Omental fat pad (tissue), 3 donors: ENCODE measurements at regions not wholly inside any gene's neighbourhood (a gene's known extent, or its start where the extent isn't known, plus 50 kb on each side); places are given as distances from the start of the nearest gene placed in this dataset.
A peak's percentile ranks its signal among the peaks of the same experiment; 100 is the strongest.

Experiments
- ATAC-seq: fragments of 150-250 bp; one replicate; pipeline ENCODE4 v1.9.1; 2016; ENCODE audit warnings: mild to moderate bottlenecking, moderate library complexity; ENCODE audit not compliant: low FRiP score
- DNase-seq: peaks from one replicate; pipeline ENCODE4 v3.0.0-alpha.2; 2019; ENCODE audit warnings: low spot score
- TF ChIP-seq, protein P1 (sequence below), 3 donors: fragments of 450-650 bp; IDR thresholded peaks; one replicate each; pipeline ENCODE4 v1.5.1; 2016 to 2017; ENCODE audit warnings: antibody characterized with exemption in 3 of 3, mild to moderate bottlenecking in 3 of 3, moderate library complexity in 2 of 3

- TF ChIP-seq, protein P1, sequence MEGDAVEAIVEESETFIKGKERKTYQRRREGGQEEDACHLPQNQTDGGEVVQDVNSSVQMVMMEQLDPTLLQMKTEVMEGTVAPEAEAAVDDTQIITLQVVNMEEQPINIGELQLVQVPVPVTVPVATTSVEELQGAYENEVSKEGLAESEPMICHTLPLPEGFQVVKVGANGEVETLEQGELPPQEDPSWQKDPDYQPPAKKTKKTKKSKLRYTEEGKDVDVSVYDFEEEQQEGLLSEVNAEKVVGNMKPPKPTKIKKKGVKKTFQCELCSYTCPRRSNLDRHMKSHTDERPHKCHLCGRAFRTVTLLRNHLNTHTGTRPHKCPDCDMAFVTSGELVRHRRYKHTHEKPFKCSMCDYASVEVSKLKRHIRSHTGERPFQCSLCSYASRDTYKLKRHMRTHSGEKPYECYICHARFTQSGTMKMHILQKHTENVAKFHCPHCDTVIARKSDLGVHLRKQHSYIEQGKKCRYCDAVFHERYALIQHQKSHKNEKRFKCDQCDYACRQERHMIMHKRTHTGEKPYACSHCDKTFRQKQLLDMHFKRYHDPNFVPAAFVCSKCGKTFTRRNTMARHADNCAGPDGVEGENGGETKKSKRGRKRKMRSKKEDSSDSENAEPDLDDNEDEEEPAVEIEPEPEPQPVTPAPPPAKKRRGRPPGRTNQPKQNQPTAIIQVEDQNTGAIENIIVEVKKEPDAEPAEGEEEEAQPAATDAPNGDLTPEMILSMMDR (IDR thresholded peaks at IDR 0.05), result no peak
- DNase-seq, result no peak
- peak; percentile 76 for ATAC-seq
Observed at GRCh38 chr3:64908251-64908685, 220.5 kb upstream of the ADAMTS9 start.

DNA sequence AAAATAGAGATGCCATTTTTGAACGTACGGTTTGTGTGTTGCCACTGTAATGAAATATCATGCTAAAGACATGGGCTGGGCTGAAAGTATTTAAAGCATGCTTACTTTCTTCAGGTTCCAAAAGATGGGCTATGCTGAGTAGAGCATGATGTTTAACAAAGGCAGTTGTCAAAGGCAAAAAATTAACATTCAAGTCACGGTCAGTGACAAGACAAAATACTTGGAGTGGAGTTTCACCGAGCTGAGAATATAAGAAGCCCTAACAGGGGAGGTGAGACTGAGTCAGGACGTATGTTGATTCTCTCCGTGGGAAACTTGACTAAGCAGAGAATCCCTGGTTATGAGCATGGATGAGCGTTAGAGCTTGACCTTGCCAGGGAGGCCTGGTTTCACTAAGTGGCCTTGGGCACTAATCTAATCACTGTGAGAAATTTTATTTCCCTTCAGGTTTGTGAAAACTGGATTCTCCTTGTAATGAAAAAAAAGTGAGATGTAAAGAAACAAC lies 218.2 kb upstream of the ADAMTS9 start:
- DNase-seq (no peak), ATAC-seq (no peak)
- TF ChIP-seq, protein P1 (IDR thresholded peaks at IDR 0.05), result no peak

GRCh38 chr3:64903006-64903405 lies 215.2 kb upstream of the ADAMTS9 start:
- DNase-seq, result no peak
- TF ChIP-seq, protein P1 (IDR thresholded peaks at IDR 0.05), result no peak
- ATAC-seq, result no peak

DNA sequence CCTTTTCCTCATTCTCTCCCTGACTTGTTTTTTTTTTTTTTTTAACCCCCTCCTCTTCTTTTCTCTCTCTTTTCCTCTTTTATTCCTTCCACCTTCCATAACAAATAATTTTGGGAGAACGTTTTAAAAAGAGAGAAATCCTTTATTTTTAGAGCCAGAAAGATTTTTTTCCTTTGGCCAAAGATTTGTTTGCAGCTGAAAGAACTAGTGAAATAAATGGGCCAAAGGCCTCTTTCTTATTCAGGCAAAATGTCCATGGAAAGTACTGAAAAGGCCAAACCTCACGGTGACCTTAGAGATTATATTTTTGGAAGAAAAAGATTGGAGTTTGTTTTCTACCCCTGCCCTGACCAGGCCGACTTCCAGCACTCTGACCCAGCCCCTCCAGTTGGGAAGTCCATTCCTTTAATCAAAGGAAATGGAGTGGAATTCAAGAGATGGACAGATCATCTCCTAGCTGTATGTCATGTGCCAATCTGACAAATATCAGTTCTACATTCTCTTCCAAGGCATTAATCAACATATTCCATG lies 214.3 kb upstream of the ADAMTS9 start:
- TF ChIP-seq, protein P1 (IDR thresholded peaks at IDR 0.05), result no peak
- no peak for ATAC-seq
- DNase-seq, result no peak

GRCh38 chr3:64901522-64901885 lies 213.7 kb upstream of the ADAMTS9 start:
- no peak for DNase-seq
- TF ChIP-seq, protein P1 (IDR thresholded peaks at IDR 0.05), result no peak
- ATAC-seq, result no peak

GRCh38 chr3:64900617-64901521 lies 213.1 kb upstream of the ADAMTS9 start:
- no peak for ATAC-seq
- DNase-seq, result no peak
- TF ChIP-seq, protein P1 (IDR thresholded peaks at IDR 0.05), result no peak
